ENCODE measurements at regions not wholly inside any gene's neighbourhood (a gene's known extent, or its start where the extent isn't known, plus 50 kb on each side); places are given as distances from the start of the nearest gene placed in this dataset.

GRCh38 chr4:123661080-123661737 is 264.6 kb downstream of the SPRY1 start:
- no peak overlapping the region for H3K9ac ChIP-seq (ENCODE audit: low read depth in 1 of 2, low read length in 2 of 2)
- H3K9me3 ChIP-seq (ENCODE audit: control insufficient read depth in 2 of 2, low read length in 2 of 2), result no peaks in the 10 kb centered on the region
- no peaks in the 10 kb centered on the region for H3K4me1 ChIP-seq (ENCODE audit: control insufficient read depth in 2 of 2, insufficient read depth in 2 of 2, low read length in 2 of 2)

GRCh38 chr4:123662827-123663226 is 266.2 kb downstream of the SPRY1 start:
- no peaks in the 10 kb centered on the region for H3K4me1 ChIP-seq (ENCODE audit: control insufficient read depth in 2 of 2, insufficient read depth in 2 of 2, low read length in 2 of 2)
- no peaks in the 10 kb centered on the region for H3K36me3 ChIP-seq (ENCODE audit: control insufficient read depth in 2 of 2, insufficient read depth in 2 of 2, low read length in 2 of 2)
- H3K9me3 ChIP-seq (ENCODE audit: control insufficient read depth in 2 of 2, low read length in 2 of 2), result no peaks in the 10 kb centered on the region
- H3K27ac ChIP-seq (ENCODE audit: low read depth in 2 of 2, low read length in 2 of 2), result no peak overlapping the region
- no peak overlapping the region for H3K4me3 ChIP-seq (ENCODE audit: low read length in 2 of 2)
- H3K27me3 ChIP-seq (ENCODE audit: control insufficient read depth in 2 of 2, insufficient read depth in 2 of 2, low read length in 2 of 2), result no peaks in the 10 kb centered on the region
- no peak overlapping the region for H3K9ac ChIP-seq (ENCODE audit: low read depth in 1 of 2, low read length in 2 of 2)

More at GRCh38 chr4:123661080-123661737, 264.6 kb downstream of the SPRY1 start:
- Histone ChIP-seq H3K27ac (ENCODE audit: low read depth in 2 of 2, low read length in 2 of 2) (no peak overlapping the region), H3K27me3 (ENCODE audit: control insufficient read depth in 2 of 2, insufficient read depth in 2 of 2, low read length in 2 of 2) (no peaks in the 10 kb centered on the region), H3K36me3 (ENCODE audit: control insufficient read depth in 2 of 2, insufficient read depth in 2 of 2, low read length in 2 of 2) (no peaks in the 10 kb centered on the region), H3K4me3 (ENCODE audit: low read length in 2 of 2) (no peak overlapping the region)

DNA sequence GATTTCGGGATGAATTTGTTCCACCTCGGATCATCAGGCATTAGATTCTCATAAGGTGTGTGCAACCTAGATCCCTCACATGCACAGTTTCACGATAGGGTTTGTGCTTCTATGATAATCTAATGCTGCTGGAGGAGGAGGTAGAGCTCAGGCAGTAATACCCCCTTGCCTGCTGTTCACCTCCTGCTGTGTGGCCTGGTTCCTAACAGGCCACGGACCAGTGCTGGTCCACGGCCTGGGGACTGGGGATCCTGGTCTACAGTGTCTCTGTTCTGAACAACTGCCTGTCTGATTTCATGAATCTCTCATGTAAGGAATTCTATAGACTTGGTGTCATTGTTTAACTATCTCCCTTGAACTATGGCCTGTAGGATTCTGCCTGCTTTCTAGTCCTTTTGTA is 269.9 kb downstream of the SPRY1 start:
- Histone ChIP-seq H3K36me3 (ENCODE audit: control insufficient read depth in 2 of 2, insufficient read depth in 2 of 2, low read length in 2 of 2) (no peaks in the 10 kb centered on the region), H3K27me3 (ENCODE audit: control insufficient read depth in 2 of 2, insufficient read depth in 2 of 2, low read length in 2 of 2) (no peaks in the 10 kb centered on the region)

GRCh38 chr4:123667496-123667895 is 270.9 kb downstream of the SPRY1 start:
- Histone ChIP-seq H3K27ac (ENCODE audit: low read depth in 2 of 2, low read length in 2 of 2) (no peak overlapping the region), H3K4me1 (ENCODE audit: control insufficient read depth in 2 of 2, insufficient read depth in 2 of 2, low read length in 2 of 2) (no peaks in the 10 kb centered on the region), H3K4me3 (ENCODE audit: low read length in 2 of 2) (no peak overlapping the region), H3K9ac (ENCODE audit: low read depth in 1 of 2, low read length in 2 of 2) (no peak overlapping the region), H3K27me3 (ENCODE audit: control insufficient read depth in 2 of 2, insufficient read depth in 2 of 2, low read length in 2 of 2) (no peaks in the 10 kb centered on the region), H3K36me3 (ENCODE audit: control insufficient read depth in 2 of 2, insufficient read depth in 2 of 2, low read length in 2 of 2) (no peaks in the 10 kb centered on the region), H3K9me3 (ENCODE audit: control insufficient read depth in 2 of 2, low read length in 2 of 2) (no peaks in the 10 kb centered on the region)

More for the DNA sequence above, 269.9 kb downstream of the SPRY1 start:
- Histone ChIP-seq H3K9me3 (ENCODE audit: control insufficient read depth in 2 of 2, low read length in 2 of 2) (no peaks in the 10 kb centered on the region), H3K9ac (ENCODE audit: low read depth in 1 of 2, low read length in 2 of 2) (no peak overlapping the region), H3K4me1 (ENCODE audit: control insufficient read depth in 2 of 2, insufficient read depth in 2 of 2, low read length in 2 of 2) (no peaks in the 10 kb centered on the region), H3K4me3 (ENCODE audit: low read length in 2 of 2) (no peak overlapping the region), H3K27ac (ENCODE audit: low read depth in 2 of 2, low read length in 2 of 2) (no peak overlapping the region)

DNA sequence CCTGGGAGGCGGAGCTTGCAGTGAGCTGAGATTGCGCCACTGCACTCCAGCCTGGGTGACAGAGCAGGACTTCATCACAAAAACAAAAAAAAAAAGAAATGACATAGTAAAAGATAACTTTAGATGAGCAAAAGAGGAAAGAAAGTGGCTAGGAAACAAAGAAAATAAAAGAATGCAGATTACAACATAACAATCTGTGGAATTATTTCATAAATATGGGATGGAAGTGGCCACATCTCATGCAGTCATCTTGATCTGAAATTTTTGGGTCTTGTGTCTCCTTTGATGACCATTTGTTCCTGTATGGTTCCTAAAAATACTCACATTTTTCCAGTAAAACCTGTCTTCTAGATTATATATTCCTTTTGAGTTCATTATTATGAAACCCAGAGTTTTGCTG is 271.4 kb downstream of the SPRY1 start:
- H3K4me1 ChIP-seq (ENCODE audit: control insufficient read depth in 2 of 2, insufficient read depth in 2 of 2, low read length in 2 of 2), result no peaks in the 10 kb centered on the region
- H3K4me3 ChIP-seq (ENCODE audit: low read length in 2 of 2), result no peak overlapping the region
- no peak overlapping the region for H3K9ac ChIP-seq (ENCODE audit: low read depth in 1 of 2, low read length in 2 of 2)
- H3K9me3 ChIP-seq (ENCODE audit: control insufficient read depth in 2 of 2, low read length in 2 of 2), result no peaks in the 10 kb centered on the region
- H3K27me3 ChIP-seq (ENCODE audit: control insufficient read depth in 2 of 2, insufficient read depth in 2 of 2, low read length in 2 of 2), result no peaks in the 10 kb centered on the region
- H3K36me3 ChIP-seq (ENCODE audit: control insufficient read depth in 2 of 2, insufficient read depth in 2 of 2, low read length in 2 of 2), result no peaks in the 10 kb centered on the region
- H3K27ac ChIP-seq (ENCODE audit: low read depth in 2 of 2, low read length in 2 of 2), result no peak overlapping the region

DNA sequence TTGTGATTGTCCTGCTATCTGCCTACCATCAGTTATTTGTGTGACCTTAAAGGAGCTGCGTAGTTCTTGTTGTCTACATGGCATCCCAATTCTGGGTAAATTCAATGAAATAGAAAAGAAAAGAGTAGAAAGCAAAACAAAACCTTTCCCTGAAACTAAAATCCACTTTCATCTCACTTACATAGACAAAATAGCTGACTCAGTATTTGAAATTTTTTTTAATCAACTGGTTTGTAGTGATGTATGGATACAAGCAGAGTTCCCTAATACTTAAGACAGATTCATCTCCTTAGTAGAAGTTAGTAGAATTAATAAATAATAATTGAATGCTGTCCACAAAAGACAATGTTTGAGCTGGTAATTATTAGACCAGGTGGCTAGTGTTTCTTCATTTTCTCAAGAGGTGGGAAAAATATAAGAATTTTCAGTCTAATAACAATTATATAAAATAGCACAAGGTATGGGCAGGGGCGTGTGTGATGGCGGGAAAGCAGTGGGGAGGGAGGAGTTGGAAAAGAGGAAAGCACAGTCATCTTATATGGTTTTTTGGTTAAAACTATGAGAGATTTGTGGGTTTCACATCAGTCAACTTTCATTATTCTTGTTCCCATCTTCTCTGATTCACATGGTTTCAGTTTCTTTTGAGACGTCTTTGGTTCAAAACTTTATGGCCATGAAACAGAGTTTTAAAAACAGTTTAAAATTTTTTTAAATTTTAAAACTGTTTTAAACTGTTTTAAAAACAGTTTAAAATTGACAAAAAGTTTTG is 275.2 kb downstream of the SPRY1 start:
- no peaks in the 10 kb centered on the region for H3K27me3 ChIP-seq (ENCODE audit: control insufficient read depth in 2 of 2, insufficient read depth in 2 of 2, low read length in 2 of 2)
- no peak overlapping the region for H3K4me3 ChIP-seq (ENCODE audit: low read length in 2 of 2)

GRCh38 chr4:123672987-123673386 is 276.4 kb downstream of the SPRY1 start:
- no peaks in the 10 kb centered on the region for H3K27me3 ChIP-seq (ENCODE audit: control insufficient read depth in 2 of 2, insufficient read depth in 2 of 2, low read length in 2 of 2)
- no peaks in the 10 kb centered on the region for H3K9me3 ChIP-seq (ENCODE audit: control insufficient read depth in 2 of 2, low read length in 2 of 2)
- H3K4me1 ChIP-seq (ENCODE audit: control insufficient read depth in 2 of 2, insufficient read depth in 2 of 2, low read length in 2 of 2), result peaks cover 0 to 3% of the 10 kb centered on the region in 2 donors
- no peak overlapping the region for H3K4me3 ChIP-seq (ENCODE audit: low read length in 2 of 2)
- H3K27ac ChIP-seq (ENCODE audit: low read depth in 2 of 2, low read length in 2 of 2), result no peak overlapping the region
- no peak overlapping the region for H3K9ac ChIP-seq (ENCODE audit: low read depth in 1 of 2, low read length in 2 of 2)
- no peaks in the 10 kb centered on the region for H3K36me3 ChIP-seq (ENCODE audit: control insufficient read depth in 2 of 2, insufficient read depth in 2 of 2, low read length in 2 of 2)

More for the DNA sequence above, 275.2 kb downstream of the SPRY1 start:
- no peaks in the 10 kb centered on the region for H3K9me3 ChIP-seq (ENCODE audit: control insufficient read depth in 2 of 2, low read length in 2 of 2)
- H3K4me1 ChIP-seq (ENCODE audit: control insufficient read depth in 2 of 2, insufficient read depth in 2 of 2, low read length in 2 of 2), result peaks cover 0 to 3% of the 10 kb centered on the region in 2 donors
- H3K36me3 ChIP-seq (ENCODE audit: control insufficient read depth in 2 of 2, insufficient read depth in 2 of 2, low read length in 2 of 2), result no peaks in the 10 kb centered on the region
- no peak overlapping the region for H3K27ac ChIP-seq (ENCODE audit: low read depth in 2 of 2, low read length in 2 of 2)
- no peak overlapping the region for H3K9ac ChIP-seq (ENCODE audit: low read depth in 1 of 2, low read length in 2 of 2)

DNA sequence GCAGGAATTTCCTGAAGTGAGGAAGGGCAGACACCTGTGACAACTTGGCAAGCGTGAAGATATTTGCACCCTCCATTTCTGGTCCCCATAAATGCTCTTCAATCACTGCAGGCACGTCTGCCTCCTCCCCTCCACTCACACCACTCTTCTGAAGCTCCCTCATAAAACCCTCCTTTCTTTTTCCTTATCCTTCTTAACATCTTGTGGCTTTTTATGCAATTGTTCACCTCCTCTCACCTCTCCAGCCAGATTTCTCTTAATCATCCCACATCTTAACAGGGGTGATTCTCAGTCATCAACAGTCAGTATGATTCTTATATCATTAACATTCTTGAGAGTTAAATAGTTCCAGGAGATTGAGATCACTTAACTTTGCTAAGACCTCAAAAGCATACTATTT is 277.4 kb downstream of the SPRY1 start:
- no peaks in the 10 kb centered on the region for H3K27me3 ChIP-seq (ENCODE audit: control insufficient read depth in 2 of 2, insufficient read depth in 2 of 2, low read length in 2 of 2)
- H3K27ac ChIP-seq (ENCODE audit: low read depth in 2 of 2, low read length in 2 of 2), result no peak overlapping the region
- peaks cover 0 to 3% of the 10 kb centered on the region in 2 donors for H3K4me1 ChIP-seq (ENCODE audit: control insufficient read depth in 2 of 2, insufficient read depth in 2 of 2, low read length in 2 of 2)
- no peak overlapping the region for H3K9ac ChIP-seq (ENCODE audit: low read depth in 1 of 2, low read length in 2 of 2)
- no peaks in the 10 kb centered on the region for H3K9me3 ChIP-seq (ENCODE audit: control insufficient read depth in 2 of 2, low read length in 2 of 2)
- no peaks in the 10 kb centered on the region for H3K36me3 ChIP-seq (ENCODE audit: control insufficient read depth in 2 of 2, insufficient read depth in 2 of 2, low read length in 2 of 2)
- no peak overlapping the region for H3K4me3 ChIP-seq (ENCODE audit: low read length in 2 of 2)

DNA sequence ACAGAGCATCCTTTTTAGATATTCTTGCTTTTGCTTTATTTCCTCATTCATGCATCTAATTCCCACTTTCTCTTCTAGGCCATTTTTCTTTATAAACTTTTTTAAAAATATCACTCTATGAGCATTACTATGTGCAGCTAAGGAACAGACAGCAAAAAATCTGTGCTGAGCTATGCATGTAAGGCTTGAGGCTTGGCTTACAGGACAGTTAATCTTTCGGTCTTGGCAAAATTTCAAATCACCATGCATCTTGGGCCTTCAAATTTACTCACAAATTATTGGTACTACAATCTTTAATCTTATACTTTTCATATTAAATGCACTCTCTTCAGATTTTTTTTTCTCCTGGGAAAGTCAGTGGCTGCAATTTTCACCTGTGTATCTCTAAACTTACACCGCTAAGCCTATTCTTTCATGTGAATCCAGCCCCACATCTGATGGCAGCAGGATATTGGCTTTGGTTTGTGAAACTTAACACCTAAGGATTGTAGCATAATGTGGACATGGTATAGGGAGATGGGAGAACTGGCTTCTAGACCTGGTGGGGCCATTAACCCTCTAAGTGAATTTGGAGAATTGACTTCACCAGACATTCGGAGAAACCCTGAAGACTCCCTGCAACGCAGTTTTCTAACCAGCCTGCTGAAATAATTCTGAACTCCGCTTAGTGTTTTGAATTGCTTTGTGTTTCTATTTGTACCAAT is 278.3 kb downstream of the SPRY1 start:
- no peaks in the 10 kb centered on the region for H3K9me3 ChIP-seq (ENCODE audit: control insufficient read depth in 2 of 2, low read length in 2 of 2)
- no peaks in the 10 kb centered on the region for H3K27me3 ChIP-seq (ENCODE audit: control insufficient read depth in 2 of 2, insufficient read depth in 2 of 2, low read length in 2 of 2)
- peak overlapping the region in 1 of 2 donors; percentile 5 for H3K27ac ChIP-seq (ENCODE audit: low read depth in 2 of 2, low read length in 2 of 2)
- H3K36me3 ChIP-seq (ENCODE audit: control insufficient read depth in 2 of 2, insufficient read depth in 2 of 2, low read length in 2 of 2), result no peaks in the 10 kb centered on the region
- peaks cover 0 to 3% of the 10 kb centered on the region in 2 donors for H3K4me1 ChIP-seq (ENCODE audit: control insufficient read depth in 2 of 2, insufficient read depth in 2 of 2, low read length in 2 of 2)
- H3K9ac ChIP-seq (ENCODE audit: low read depth in 1 of 2, low read length in 2 of 2), result no peak overlapping the region
- no peak overlapping the region for H3K4me3 ChIP-seq (ENCODE audit: low read length in 2 of 2)

- H3K4me1 ChIP-seq (ENCODE audit: control insufficient read depth in 2 of 2, insufficient read depth in 2 of 2, low read length in 2 of 2), result peaks cover 0 to 3% of the 10 kb centered on the region in 2 donors
- no peaks in the 10 kb centered on the region for H3K27me3 ChIP-seq (ENCODE audit: control insufficient read depth in 2 of 2, insufficient read depth in 2 of 2, low read length in 2 of 2)
- peak overlapping the region in 1 of 2 donors; percentile 5 for H3K27ac ChIP-seq (ENCODE audit: low read depth in 2 of 2, low read length in 2 of 2)
- H3K9ac ChIP-seq (ENCODE audit: low read depth in 1 of 2, low read length in 2 of 2), result no peak overlapping the region
- H3K9me3 ChIP-seq (ENCODE audit: control insufficient read depth in 2 of 2, low read length in 2 of 2), result no peaks in the 10 kb centered on the region
- H3K4me3 ChIP-seq (ENCODE audit: low read length in 2 of 2), result no peak overlapping the region
- H3K36me3 ChIP-seq (ENCODE audit: control insufficient read depth in 2 of 2, insufficient read depth in 2 of 2, low read length in 2 of 2), result no peaks in the 10 kb centered on the region
Measured at GRCh38 chr4:123675567-123675966, 279.0 kb downstream of the SPRY1 start.
